ENCODE measurements at regions not wholly inside any gene's neighbourhood (a gene's known extent, or its start where the extent isn't known, plus 50 kb on each side); places are given as distances from the start of the nearest gene placed in this dataset.
A peak's percentile ranks its signal among the peaks of the same experiment; 100 is the strongest.

GRCh38 chrX:87727620-87728019 is 210.0 kb downstream of the KLHL4 start:
- DNase-seq = peak; percentile 52

GRCh38 chrX:87728024-87728423 is 210.4 kb downstream of the KLHL4 start:
- DNase-seq = no peak

- peak; percentile 47 for DNase-seq
Measured at GRCh38 chrX:87728459-87728858, 210.9 kb downstream of the KLHL4 start.

GRCh38 chrX:87732133-87732532 is 214.5 kb downstream of the KLHL4 start:
- DNase-seq = no peak

GRCh38 chrX:87736576-87736975 is 219.0 kb downstream of the KLHL4 start:
- DNase-seq = no peak

- DNase-seq = no peak
Measured at GRCh38 chrX:87744391-87744790, 226.8 kb downstream of the KLHL4 start.

- DNase-seq = no peak
Measured at GRCh38 chrX:87755493-87755892, 237.9 kb downstream of the KLHL4 start.

GRCh38 chrX:87788976-87789375 is 271.4 kb downstream of the KLHL4 start:
- DNase-seq = no peak

GRCh38 chrX:87798039-87798438 is 280.4 kb downstream of the KLHL4 start:
- no peak for DNase-seq

- DNase-seq = no peak
Measured at GRCh38 chrX:87805829-87806490, 288.4 kb downstream of the KLHL4 start.

GRCh38 chrX:87808576-87809243 is 291.1 kb downstream of the KLHL4 start:
- DNase-seq = no peak

- no peak for DNase-seq
Measured at GRCh38 chrX:87813566-87813965, 296.0 kb downstream of the KLHL4 start.

- no peak for DNase-seq
Measured at GRCh38 chrX:87846956-87847355, 329.4 kb downstream of the KLHL4 start.

GRCh38 chrX:87873347-87873941 is 355.8 kb downstream of the KLHL4 start:
- DNase-seq = no peak

- DNase-seq = no peak
Measured at GRCh38 chrX:87874043-87874442, 356.4 kb downstream of the KLHL4 start.

- no peak for DNase-seq
Measured at GRCh38 chrX:87878926-87879325, 361.3 kb downstream of the KLHL4 start.

GRCh38 chrX:87890437-87890836 is 372.8 kb downstream of the KLHL4 start:
- no peak for DNase-seq

GRCh38 chrX:87895421-87895820 is 377.8 kb downstream of the KLHL4 start:
- DNase-seq = no peak

- DNase-seq = no peak
Measured at GRCh38 chrX:87896057-87896456, 378.5 kb downstream of the KLHL4 start.

GRCh38 chrX:87900320-87900908 is 382.8 kb downstream of the KLHL4 start:
- DNase-seq = no peak

- no peak for DNase-seq
Measured at GRCh38 chrX:87901060-87901459, 383.5 kb downstream of the KLHL4 start.

- no peak for DNase-seq
Measured at GRCh38 chrX:87914726-87915125, 397.1 kb downstream of the KLHL4 start.

- DNase-seq = no peak
Measured at GRCh38 chrX:87924619-87925018, 407.0 kb downstream of the KLHL4 start.

GRCh38 chrX:87941841-87942240 is 424.2 kb downstream of the KLHL4 start:
- no peak for DNase-seq

All from NCI-H748 treated with DMSO at 0.1 percent for 48 hours (cell line).